Effector memory CD4-positive, alpha-beta T cell (primary cell): ENCODE measurements at regions not wholly inside any gene's neighbourhood (a gene's known extent, or its start where the extent isn't known, plus 50 kb on each side); places are given as distances from the start of the nearest gene placed in this dataset.

Experiments
- DNase-seq, 3 donors: peaks; one replicate each; pipeline ENCODE4 v3.0.0-alpha.2; 2020
- H3K27ac ChIP-seq: 2 replicates; pipeline ENCODE4 v1.7.0; 2013; ENCODE audit warnings: mild to moderate bottlenecking, low read length, moderate library complexity; ENCODE audit not compliant: insufficient read depth, poor library complexity, severe bottlenecking
- H3K27me3 ChIP-seq: replicated peaks from 2 replicates; pipeline ENCODE4 v1.7.0; 2013; ENCODE audit warnings: mild to moderate bottlenecking, low read length; ENCODE audit not compliant: insufficient read depth, control insufficient read depth, poor library complexity, severe bottlenecking
- H3K36me3 ChIP-seq: 2 replicates; pipeline ENCODE4 v1.7.0; 2013; ENCODE audit warnings: mild to moderate bottlenecking, low read length, moderate library complexity; ENCODE audit not compliant: control insufficient read depth, insufficient read depth
- H3K4me1 ChIP-seq: 2 replicates; pipeline ENCODE4 v1.7.0; 2013; ENCODE audit warnings: low read length, mild to moderate bottlenecking; ENCODE audit not compliant: control insufficient read depth, insufficient read depth, poor library complexity, severe bottlenecking
- H3K4me3 ChIP-seq: 2 replicates; pipeline ENCODE4 v1.7.0; 2013; ENCODE audit warnings: low read length, low read depth, mild to moderate bottlenecking; ENCODE audit not compliant: insufficient read depth, poor library complexity, severe bottlenecking
- H3K9me3 ChIP-seq: 2 replicates; pipeline ENCODE4 v1.7.0; 2013; ENCODE audit warnings: mild to moderate bottlenecking, low read length, moderate library complexity; ENCODE audit not compliant: control insufficient read depth

DNA sequence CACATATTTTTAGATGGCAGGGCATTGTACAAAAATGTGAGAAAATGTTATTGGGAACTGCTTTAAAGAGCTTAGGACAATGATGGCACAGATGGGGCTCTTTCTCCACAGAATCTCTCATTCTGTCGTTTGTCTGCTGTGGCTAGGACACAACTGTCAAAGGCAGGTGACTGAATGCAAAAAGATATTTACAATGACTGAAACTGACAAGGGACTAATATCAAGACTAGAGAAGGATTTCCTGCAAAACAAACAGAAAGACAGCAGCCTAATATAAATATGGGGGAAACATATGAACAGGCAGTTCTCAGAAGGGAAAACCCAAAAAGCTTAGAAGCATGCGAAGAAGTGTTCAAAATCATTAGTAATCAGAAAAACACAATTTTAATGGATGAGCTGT is 177.5 kb upstream of the AFF2 start:
- DNase-seq = no peak
- Histone ChIP-seq H3K4me3 (no peak overlapping the region), H3K36me3 (no peaks in the 10 kb centered on the region), H3K9me3 (no peaks in the 10 kb centered on the region), H3K27ac (no peak overlapping the region), H3K27me3 (no peaks in the 10 kb centered on the region), H3K4me1 (no peaks in the 10 kb centered on the region)

DNA sequence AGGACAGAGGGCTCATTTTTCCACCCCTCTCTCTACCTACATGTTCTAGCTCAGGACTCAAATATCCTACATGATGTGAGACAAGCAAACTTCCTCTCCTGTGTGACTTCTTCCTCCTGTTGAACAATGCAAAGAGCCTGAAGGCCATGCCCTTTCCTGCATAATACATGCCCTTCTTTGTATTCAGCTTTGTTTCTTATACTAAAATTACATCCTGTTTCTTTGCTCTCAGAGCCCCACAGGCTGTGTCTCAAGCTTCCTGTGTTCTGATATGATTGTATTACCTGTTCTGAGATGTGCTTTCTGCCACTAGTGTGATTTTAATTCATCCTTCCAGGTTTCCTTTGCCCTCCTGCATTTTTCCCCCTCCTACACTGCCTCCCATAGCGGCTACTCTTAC is 166.4 kb upstream of the AFF2 start:
- no peaks in the 10 kb centered on the region for H3K27me3 ChIP-seq
- DNase-seq = no peak
- H3K36me3 ChIP-seq = no peaks in the 10 kb centered on the region
- H3K27ac ChIP-seq = no peak overlapping the region
- H3K4me3 ChIP-seq = no peak overlapping the region
- H3K4me1 ChIP-seq = peaks cover 14% of the 10 kb centered on the region
- no peaks in the 10 kb centered on the region for H3K9me3 ChIP-seq

DNA sequence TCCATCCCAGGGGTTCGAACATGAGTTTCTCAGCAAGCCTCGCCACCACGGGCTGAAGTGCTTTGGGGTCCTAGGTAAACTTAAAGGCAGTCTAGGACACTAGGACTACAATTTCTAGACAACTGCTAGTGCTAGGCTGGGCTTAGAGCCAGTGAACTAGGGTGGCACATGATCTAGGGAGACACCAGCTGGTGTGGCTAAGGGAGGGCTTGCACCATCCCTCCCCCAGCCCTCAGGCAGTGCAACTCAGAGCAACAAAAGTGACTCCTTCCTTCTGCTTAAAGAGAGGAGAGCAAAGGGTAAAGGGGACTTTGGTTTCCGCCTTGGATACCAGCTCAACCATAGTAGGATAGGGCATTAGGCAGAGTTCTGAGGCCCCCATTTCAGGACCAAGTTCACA is 162.5 kb upstream of the AFF2 start:
- H3K4me1 ChIP-seq = peaks cover 16% of the 10 kb centered on the region
- no peak overlapping the region for H3K4me3 ChIP-seq

DNA sequence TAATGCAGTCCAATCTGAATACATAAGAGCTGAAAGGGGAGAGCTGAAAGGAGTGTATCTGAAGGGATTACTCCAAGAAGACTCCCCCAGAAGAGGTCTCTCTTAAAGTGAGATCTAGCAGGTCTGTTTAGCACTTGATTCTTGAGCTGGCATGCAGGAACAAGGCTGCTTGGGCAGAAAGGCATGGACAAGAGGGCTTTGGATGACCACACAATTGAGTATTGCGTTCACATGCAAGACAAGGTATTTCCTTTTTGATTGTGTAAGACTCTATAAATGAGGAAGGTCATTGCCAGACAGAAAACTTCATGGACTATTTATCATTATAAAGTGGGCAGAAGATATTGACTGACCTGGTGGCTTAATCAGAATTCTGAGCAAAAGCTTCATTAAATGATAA is 145.5 kb upstream of the AFF2 start:
- Histone ChIP-seq H3K9me3 (no peaks in the 10 kb centered on the region), H3K27me3 (no peaks in the 10 kb centered on the region), H3K4me1 (no peaks in the 10 kb centered on the region), H3K4me3 (no peak overlapping the region), H3K27ac (no peak overlapping the region), H3K36me3 (no peaks in the 10 kb centered on the region)
- DNase-seq = no peak

More for the DNA sequence above, 162.5 kb upstream of the AFF2 start:
- H3K36me3 ChIP-seq = no peaks in the 10 kb centered on the region
- H3K27me3 ChIP-seq = no peaks in the 10 kb centered on the region
- H3K27ac ChIP-seq = no peak overlapping the region
- no peaks in the 10 kb centered on the region for H3K9me3 ChIP-seq
- no peak for DNase-seq

DNA sequence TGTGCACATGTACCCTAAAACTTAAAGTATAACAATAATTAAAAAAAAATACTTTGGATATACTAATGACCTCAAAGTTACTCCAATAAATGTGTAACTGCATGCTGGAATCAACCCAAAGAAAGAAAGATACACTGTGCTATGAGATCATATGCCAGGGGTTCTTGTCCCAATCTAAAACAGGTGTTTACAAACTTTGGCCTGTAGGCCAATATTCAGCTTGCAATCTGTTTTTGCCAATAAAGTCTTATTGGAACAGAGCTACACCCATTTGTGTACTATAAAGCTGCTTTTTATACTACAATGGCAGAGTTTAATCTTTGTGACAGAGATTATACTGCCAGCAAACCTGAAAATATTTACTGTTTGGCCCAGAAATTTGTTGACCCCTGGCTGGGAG is 138.8 kb upstream of the AFF2 start:
- no peaks in the 10 kb centered on the region for H3K27me3 ChIP-seq
- no peak overlapping the region for H3K4me3 ChIP-seq
- no peaks in the 10 kb centered on the region for H3K36me3 ChIP-seq
- H3K27ac ChIP-seq = no peak overlapping the region
- H3K4me1 ChIP-seq = no peaks in the 10 kb centered on the region
- H3K9me3 ChIP-seq = no peaks in the 10 kb centered on the region
- no peak for DNase-seq

DNA sequence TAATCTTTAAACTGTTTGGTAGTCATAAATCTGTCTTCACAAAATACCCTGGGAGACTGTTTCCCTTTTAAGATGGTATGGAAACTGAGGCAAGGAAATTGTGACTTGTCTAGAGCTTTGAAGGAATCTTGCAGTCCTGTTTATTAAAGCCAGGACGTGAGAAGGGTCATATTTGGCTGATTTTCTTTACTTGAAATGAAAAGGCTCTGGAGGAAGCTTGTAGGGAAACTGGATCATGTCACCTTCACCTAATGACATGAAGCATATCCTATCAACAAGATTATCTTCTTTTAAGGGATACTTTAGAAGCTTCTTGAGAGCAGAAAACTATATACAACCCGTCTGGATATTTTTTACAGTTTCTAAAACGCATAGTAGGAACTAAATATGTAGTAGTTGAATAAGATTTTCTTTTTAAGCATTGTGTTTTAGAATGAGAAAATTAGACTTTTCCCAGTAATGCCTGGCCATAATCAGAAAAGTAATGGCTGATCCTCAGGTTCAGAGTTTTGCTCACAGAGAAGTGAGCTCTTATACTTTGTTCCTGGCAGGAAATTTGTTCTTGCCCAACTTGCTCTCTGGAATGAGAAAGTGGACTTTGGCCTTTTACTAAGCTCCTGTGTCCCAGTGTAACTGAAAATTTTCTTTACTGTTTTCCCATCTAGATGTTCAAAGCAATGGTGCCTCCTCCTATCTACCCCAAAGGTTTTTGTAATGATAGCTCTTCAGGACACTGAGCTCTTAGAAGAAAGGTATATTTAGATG is 136.8 kb upstream of the AFF2 start:
- no peak overlapping the region for H3K4me3 ChIP-seq
- no peak for DNase-seq
- H3K36me3 ChIP-seq = no peaks in the 10 kb centered on the region
- H3K27me3 ChIP-seq = no peaks in the 10 kb centered on the region
- H3K9me3 ChIP-seq = no peaks in the 10 kb centered on the region
- H3K4me1 ChIP-seq = no peaks in the 10 kb centered on the region
- no peak overlapping the region for H3K27ac ChIP-seq

- no peak for DNase-seq
- Histone ChIP-seq H3K27ac (no peak overlapping the region), H3K4me3 (no peak overlapping the region), H3K36me3 (no peaks in the 10 kb centered on the region), H3K9me3 (no peaks in the 10 kb centered on the region), H3K4me1 (no peaks in the 10 kb centered on the region), H3K27me3 (no peaks in the 10 kb centered on the region)
These were observed 135.2 kb upstream of the AFF2 start for GRCh38 chrX:148365233-148365632.

DNA sequence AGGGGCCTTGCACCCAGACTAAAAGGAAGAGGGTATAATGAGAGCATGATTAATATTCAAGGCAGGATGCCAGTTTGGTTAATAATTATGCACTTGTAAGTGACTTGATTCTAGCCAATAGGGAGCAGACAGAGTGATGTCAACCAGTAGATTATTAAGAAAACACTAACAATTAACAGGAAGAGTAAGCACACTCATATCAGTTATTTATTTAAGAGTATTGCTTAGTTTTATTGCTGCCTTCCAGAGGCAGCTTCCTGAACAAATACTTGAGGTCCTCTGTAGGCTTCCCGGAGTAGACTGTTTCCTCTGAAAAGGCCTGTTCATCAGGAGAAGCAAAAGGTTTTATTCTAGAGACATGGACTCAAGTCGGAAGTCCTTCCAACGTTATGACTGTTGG is 129.1 kb upstream of the AFF2 start:
- Histone ChIP-seq H3K4me3 (no peak overlapping the region), H3K27me3 (no peaks in the 10 kb centered on the region), H3K36me3 (no peaks in the 10 kb centered on the region), H3K27ac (no peak overlapping the region), H3K9me3 (no peaks in the 10 kb centered on the region), H3K4me1 (no peaks in the 10 kb centered on the region)
- DNase-seq = no peak

DNA sequence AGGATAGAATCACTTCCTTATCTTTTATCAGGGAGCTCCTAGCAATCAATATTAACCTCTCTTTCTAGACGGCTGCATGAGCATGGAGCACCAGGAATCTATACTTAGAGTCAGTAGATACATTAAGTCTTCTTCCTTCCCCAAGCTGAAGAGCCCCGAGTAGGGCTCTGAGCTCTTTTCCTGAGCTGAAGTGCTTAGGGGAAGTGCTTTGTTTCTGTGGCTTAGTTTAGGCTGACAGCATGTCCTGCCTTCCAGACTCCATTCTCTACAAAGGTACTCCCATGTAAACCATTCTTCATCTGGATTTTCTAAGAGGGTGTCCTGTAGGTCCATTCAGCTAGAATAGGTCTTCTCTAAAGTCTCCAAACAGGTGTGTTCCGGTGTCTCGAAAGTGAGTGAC is 127.5 kb upstream of the AFF2 start:
- Histone ChIP-seq H3K4me1 (no peaks in the 10 kb centered on the region), H3K27ac (no peak overlapping the region), H3K9me3 (no peaks in the 10 kb centered on the region), H3K36me3 (no peaks in the 10 kb centered on the region), H3K27me3 (no peaks in the 10 kb centered on the region), H3K4me3 (no peak overlapping the region)
- DNase-seq = no peak

DNA sequence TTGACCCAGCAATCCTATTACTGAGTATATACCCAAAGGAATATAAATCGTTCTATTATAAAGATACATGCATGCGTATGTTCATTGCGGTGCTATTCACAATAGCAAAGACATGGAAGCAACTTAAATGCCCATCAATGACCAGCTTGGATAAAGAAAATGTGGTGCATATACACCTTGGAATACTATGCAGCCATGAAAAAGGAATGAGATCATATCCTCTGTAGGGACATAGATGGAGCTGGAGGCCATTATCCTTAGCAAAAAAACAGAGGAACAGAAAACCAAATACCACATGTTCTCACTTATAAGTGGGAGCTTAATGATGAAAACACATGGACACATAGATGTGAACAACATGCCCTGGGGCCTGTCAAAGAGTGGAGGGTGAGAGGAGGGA is 124.1 kb upstream of the AFF2 start:
- H3K4me3 ChIP-seq = no peak overlapping the region
- H3K36me3 ChIP-seq = no peaks in the 10 kb centered on the region
- no peaks in the 10 kb centered on the region for H3K9me3 ChIP-seq
- no peak for DNase-seq
- no peaks in the 10 kb centered on the region for H3K4me1 ChIP-seq
- no peak overlapping the region for H3K27ac ChIP-seq
- H3K27me3 ChIP-seq = no peaks in the 10 kb centered on the region
